CD4-positive, alpha-beta T cell treated with Interleukin-17A for 1 hour (primary cell): ENCODE measurements at regions not wholly inside any gene's neighbourhood (a gene's known extent, or its start where the extent isn't known, plus 50 kb on each side); places are given as distances from the start of the nearest gene placed in this dataset.

ENCODE experiments used
- DNase-seq: peaks from one replicate; pipeline ENCODE4 v3.0.0-alpha.2; 2020

- no peak for DNase-seq
Observed at GRCh38 chr18:46388286-46388685, 268.7 kb downstream of the LOXHD1 start.

DNA sequence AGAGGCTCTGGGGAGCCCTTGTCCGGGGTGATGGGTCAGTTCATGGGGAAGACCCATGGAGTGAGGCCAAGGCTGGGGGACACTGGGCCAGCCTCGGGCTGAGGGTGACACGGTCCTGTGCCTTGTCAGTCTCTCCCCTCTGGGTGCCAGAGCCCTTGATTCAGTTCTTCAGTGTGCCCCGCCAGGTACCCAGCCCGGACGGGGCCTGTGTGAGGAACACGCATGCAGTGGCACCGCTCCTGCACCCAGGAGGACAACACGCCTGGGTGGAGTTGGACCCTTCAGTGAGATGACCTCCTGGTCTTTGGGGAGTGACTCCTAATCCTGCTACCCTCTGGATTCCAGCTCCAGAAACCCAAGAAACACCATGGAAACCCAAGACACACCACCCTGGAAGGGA is 264.4 kb downstream of the LOXHD1 start:
- DNase-seq, result no peak

DNA sequence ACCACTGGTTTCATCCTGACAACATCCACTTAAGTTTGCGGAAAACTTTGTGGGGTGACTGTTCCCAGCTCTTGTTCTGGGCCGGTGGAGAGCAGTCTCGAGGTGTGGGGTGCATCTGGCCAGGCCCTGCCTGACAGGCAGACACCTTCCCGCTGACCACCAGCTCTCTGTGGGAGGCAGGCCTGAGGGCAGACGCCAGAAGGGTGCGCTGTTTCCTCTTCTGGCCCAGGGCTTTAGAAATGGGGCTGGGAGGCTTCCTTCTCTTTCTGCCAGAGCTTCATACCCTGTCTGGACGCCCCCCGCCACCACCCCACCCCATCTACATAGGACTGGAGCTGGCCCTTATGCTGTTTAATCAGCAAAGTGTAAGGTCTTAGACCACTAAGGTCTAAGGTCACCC is 263.8 kb downstream of the LOXHD1 start:
- DNase-seq, result no peak

DNA sequence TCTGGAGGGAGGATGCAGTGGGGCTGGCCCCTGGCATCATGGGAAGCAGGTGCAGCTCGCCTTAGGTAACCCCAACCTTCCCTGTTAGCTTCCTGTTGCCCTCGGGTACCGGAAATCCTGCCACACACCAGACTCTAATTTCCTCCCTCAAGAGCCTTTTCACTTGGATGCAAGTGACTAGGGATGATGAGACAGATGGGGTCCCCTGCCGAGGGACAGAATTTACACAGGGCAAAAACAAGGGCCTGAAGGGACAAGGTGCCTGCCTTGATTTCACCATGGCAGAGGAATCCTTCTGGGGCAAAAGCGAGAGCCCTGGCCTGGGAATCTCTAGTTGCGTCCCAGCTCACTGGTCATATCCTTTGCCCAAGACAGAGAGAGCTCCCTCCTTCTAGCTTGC is 263.1 kb downstream of the LOXHD1 start:
- DNase-seq, result no peak

GRCh38 chr18:46395795-46396194 is 261.2 kb downstream of the LOXHD1 start:
- DNase-seq, result no peak

GRCh38 chr18:46397174-46397573 is 259.8 kb downstream of the LOXHD1 start:
- no peak for DNase-seq

DNA sequence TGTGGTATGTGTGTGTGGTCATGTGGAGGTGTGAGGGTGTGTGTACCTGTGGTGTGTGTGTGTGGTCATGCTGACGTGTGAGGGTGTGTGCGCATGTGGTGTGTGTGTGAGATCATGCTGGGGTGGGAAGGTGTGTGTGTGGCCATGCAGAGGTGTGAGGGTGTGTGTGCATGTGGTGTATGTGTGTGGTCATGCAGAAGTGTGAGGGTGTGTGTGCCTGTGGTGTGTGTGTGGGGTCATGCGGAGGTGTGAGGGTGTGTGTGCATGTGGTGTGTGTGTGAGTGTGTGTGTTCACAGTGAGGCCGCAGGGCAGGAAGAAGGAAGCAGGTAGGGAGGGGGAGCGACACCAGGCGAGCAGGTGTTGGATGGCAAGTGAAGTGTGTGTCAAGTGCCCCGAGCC is 259.0 kb downstream of the LOXHD1 start:
- DNase-seq, result peak; percentile 3

- no peak for DNase-seq
Observed at GRCh38 chr18:46398625-46399024, 258.4 kb downstream of the LOXHD1 start.

DNA sequence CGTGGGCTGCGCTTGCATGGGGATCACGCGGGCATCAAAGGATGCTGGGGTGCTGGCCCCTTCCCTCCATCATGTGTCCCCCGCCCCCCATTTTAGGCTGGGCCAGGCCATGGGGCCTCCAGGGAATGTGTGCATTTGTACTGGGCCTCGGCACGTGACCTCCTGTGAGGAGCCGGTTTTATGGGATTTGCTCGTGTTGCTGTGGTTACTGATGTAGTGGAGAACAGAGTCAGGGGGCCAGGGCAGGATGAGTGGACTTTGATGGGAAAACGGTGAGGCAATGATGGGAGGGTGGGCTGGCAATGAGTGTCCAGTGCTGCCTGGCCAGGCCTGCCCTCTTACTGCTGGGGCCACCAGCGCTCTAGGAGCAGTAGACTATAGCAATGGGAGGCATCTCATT is 257.7 kb downstream of the LOXHD1 start:
- DNase-seq, result no peak

DNA sequence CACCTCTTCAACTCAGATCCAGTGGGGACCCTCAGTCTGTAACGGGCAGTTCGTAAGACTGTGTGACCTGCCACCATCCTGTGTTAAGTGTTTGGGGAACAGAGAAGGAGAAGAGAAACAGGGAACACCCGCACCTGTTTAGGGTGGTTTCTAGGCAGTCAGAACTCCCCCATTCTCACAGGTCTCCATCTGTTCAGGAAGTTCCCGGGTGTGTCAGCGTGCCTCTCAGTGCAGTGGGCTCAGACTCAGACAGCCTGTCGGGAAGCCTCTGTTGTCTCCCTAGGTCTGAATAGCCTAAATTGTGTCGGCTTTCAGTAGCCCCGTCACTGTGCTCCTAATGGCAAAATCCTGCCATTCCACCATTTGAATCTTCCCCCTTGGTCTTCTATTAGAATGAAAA is 256.6 kb downstream of the LOXHD1 start:
- no peak for DNase-seq

- DNase-seq, result no peak
Observed at GRCh38 chr18:46401486-46402070, 255.4 kb downstream of the LOXHD1 start.

DNA sequence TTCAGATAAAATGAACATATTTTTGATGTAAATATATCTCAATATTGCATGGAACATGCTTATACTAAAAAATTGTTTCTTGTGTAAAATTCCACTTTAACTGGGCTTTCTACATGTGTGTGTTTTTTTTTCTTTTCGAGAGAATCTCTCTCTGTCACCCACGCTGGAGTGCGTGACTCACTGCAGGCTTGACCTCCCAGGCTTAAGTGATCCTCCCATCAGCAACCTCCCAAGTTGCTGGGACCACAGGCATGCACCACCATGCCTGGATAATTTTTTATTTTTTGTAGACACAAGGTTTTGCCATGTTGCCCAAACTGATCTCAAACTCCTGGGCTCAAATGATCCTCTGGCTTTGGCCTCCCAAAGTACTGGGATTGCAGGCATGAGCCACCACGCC is 254.6 kb downstream of the LOXHD1 start:
- DNase-seq, result no peak

- DNase-seq, result no peak
Observed at GRCh38 chr18:46402945-46403344, 254.1 kb downstream of the LOXHD1 start.

- DNase-seq, result no peak
Observed at GRCh38 chr18:46405832-46406538, 251.0 kb downstream of the LOXHD1 start.

DNA sequence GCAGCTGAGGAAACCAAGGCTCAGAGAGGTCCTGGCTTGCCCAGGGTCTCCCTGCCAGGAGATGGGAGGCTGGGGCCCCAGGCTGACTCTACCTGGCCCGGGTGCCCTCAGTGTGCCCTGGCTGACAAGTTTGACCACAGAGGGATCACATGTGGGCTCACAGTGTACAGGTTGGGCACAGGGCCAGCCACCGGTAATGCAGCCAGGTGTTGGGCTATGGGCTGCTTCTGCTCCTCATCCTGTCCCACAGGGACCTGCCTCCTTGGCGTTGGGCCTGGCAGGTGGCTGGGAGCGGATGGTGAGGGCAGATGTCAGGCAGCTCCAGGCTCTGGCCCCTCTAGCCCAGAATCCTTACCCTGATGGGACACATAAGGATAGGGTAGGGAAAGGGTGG is 250.5 kb downstream of the LOXHD1 start:
- DNase-seq, result no peak

- no peak for DNase-seq
Observed at GRCh38 chr18:46407486-46408166, 249.4 kb downstream of the LOXHD1 start.

DNA sequence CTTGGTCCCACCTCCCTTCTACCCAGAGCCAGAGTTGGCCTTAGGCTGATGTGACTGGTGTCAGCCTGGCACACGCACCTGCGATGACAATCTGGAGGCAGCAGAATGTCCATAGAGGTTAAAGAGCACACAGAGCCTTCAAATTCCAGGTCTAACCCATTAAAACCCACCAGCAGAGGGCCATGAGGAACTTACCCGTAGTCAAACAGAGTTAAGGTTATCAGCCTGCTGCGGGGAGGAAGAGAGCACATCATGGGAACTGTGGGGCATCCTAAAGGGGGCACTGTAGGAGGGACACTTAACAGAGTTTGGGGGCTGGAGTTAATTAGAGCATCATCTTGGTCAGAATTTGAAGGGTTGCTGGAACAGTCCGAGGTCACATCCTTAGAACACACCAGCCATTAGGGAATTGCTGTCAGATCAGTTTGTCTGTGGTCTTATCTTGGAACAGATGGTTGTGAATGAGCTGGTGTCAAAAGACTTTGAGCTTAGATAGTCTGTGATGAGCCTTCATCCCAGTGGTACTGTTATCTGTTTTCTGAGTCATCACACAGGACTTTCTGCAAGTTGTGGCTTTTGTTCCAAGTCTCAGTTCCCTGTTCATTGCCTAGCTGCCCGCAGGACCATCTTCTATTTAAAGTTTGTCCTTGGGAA is 248.6 kb downstream of the LOXHD1 start:
- DNase-seq, result no peak

DNA sequence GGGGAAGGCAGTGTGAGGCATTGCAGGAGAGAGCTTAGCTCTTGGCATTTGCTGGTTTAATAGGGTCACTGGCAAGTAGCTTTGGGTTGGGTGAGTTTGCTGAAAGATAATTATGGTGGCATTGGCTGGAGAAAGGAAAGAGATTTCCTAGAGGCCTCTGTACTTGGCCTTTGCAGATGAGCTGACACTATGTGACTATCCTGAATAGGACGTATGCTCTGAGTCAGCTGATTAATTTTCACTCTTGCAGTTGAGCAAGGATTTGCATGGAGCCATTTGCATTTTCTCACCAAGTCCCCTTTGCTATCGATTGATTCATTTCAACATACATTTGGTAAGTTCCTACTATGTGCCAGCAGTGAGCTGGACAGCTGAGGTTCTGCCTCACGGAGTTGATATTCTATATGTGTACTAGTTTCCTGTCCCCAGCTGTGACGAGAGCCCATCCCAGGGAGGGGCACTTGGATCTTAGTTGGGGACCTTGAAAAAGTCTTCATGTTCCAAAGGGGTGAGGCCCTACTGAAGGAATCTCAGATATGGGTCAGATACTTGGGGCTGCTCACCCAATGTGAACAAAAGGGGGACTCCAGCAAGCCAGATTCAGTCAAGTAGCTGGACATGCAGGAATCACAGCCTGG is 245.7 kb downstream of the LOXHD1 start:
- no peak for DNase-seq

DNA sequence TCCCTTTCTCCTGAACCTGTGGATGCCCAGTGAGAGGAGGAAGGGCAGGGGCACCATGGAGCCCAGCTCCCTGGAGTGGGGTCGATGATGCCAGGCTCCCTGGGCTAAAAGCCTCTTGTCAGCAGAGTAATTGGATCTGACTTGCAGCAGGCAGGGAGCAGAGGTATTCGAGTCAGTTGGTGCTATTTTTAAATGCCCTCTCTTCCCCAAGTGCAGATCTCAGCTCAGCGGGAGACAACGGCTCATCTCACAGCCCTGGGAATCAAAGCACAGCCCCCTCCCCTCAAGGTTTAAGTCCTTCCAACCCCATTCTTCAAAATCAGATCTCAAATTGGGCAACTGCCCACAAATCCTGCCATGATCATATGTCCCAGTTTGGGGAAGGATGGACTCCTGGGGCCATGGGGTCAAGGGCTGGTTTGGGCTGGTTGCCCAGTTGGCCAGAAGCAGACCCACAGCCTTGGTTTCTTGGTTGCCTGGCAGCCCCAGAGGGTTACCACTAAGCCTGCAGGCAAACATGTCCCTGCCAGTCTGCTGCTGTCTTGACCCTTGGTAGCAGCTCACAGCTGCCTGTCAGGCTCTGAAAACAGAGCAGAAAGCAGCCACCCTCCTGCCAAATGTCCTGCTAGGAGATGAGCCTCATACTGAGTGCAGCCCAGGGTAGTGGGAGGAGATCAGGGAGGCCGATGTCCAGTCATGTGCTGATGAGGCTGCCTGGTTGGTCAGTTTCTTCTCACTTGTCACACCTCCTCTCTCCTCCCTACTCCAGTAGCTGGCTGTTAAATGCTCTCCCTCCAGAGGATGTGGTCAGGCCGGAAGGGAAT is 244.9 kb downstream of the LOXHD1 start:
- no peak for DNase-seq

DNA sequence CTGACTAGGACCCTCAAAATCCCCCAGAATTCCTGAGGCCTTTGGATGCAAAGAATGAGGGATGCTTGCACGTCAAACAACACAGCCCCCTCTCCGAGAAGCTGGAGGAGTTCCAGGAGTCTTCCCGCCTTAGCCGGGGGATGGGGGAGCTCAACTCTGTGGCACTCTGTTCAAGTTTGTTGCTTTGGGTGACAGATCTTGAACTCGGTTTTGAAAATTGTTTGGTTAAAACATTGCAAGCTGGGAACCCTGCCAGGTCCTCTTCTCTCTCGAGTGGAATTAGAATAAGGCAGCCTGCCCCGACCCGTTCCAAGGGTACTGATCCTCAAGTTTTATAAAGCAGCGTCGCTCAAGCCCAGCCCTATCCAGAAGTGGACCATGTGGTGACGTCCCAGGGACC is 244.1 kb downstream of the LOXHD1 start:
- DNase-seq, result no peak

- DNase-seq, result no peak
Observed at GRCh38 chr18:46413684-46414083, 243.3 kb downstream of the LOXHD1 start.

DNA sequence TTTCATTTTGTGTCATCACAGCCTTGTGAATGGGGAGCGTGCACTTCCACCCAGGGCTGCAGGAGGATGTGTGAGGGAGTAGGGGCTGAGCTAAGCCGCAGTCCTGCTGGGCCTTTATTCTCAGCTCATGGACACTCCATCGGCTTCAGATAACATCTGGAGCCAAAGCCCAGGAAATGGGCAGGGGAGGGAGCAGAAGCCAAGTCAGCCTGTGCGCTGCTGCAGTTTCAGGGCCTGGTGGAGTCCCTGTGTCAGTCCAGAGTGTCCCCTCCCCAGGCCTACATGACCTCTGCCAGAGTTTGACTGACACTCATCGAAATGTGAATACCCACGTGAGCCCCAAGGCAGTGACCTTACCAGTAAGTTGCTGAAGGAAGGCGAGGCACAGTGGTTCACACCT is 242.2 kb downstream of the LOXHD1 start:
- DNase-seq, result no peak
